Spinal cord (tissue), 9 donors: ENCODE measurements at regions not wholly inside any gene's neighbourhood (a gene's known extent, or its start where the extent isn't known, plus 50 kb on each side); places are given as distances from the start of the nearest gene placed in this dataset.
"Not testable (repeated sequence)": the region's sequence is repeated elsewhere in the genome, so short reads cannot be mapped to it uniquely, and the experiment has no call there.

Experiments used
- DNase-seq, 6 donors: peaks; one replicate each; pipeline versions ENCODE4 v3.0.0 to v3.0.0-alpha.2; 2013 to 2015; ENCODE audit warnings: low spot score in 6 of 6, low read depth in 4 of 6
- H3K27ac ChIP-seq: one replicate; pipeline ENCODE4 v1.5.1; 2013; ENCODE audit warnings: low read depth, low read length, control low read depth
- H3K27me3 ChIP-seq: one replicate; pipeline ENCODE4 v1.6.1; 2013; ENCODE audit warnings: low read length; ENCODE audit not compliant: control insufficient read depth, insufficient read depth
- H3K36me3 ChIP-seq: one replicate; pipeline ENCODE4 v1.6.1; 2013; ENCODE audit warnings: low read length; ENCODE audit not compliant: control insufficient read depth, insufficient read depth
- H3K4me1 ChIP-seq: one replicate; pipeline ENCODE4 v1.6.1; 2013; ENCODE audit warnings: low read length; ENCODE audit not compliant: control insufficient read depth, insufficient read depth
- H3K4me3 ChIP-seq: one replicate; pipeline ENCODE4 v1.5.1; 2013; ENCODE audit warnings: low read depth, low read length, control low read depth
- H3K9me3 ChIP-seq: one replicate; pipeline ENCODE4 v1.6.1; 2013; ENCODE audit warnings: low read length; ENCODE audit not compliant: control insufficient read depth, insufficient read depth
- WGBS: methylation state at CpG from one replicate; pipeline ENCODE4 v1.1.5; 2013; ENCODE audit warnings: missing lambda C conversion rate; ENCODE audit not compliant: insufficient coverage; 5-methylcytosine and 5-hydroxymethylcytosine counted together
- donor health status: healthy.

- Histone ChIP-seq H3K27me3 (no peaks in the 10 kb centered on the region), H3K4me3 (no peak overlapping the region), H3K27ac (no peak overlapping the region), H3K4me1 (peaks cover 5% of the 10 kb centered on the region), H3K9me3 (no peaks in the 10 kb centered on the region), H3K36me3 (no peaks in the 10 kb centered on the region)
- 95% methylated on average over 11 of the region's 11 CpGs for WGBS
- DNase-seq, result no peak
These were observed 95.3 kb downstream of the GALR1 start for GRCh38 chr18:77344786-77345500.

GRCh38 chr18:77346208-77346810, 96.7 kb downstream of the GALR1 start:
- no peaks in the 10 kb centered on the region for H3K36me3 ChIP-seq
- H3K9me3 ChIP-seq, result no peaks in the 10 kb centered on the region
- no peaks in the 10 kb centered on the region for H3K27me3 ChIP-seq
- no CpG with 5 or more reads among the region's 2 CpGs for WGBS
- H3K27ac ChIP-seq, result no peak overlapping the region
- DNase-seq, result no peak
- H3K4me3 ChIP-seq, result no peak overlapping the region
- peaks cover 5% of the 10 kb centered on the region for H3K4me1 ChIP-seq

- H3K4me1 ChIP-seq, H3K4me3 ChIP-seq, H3K27ac ChIP-seq, H3K27me3 ChIP-seq, H3K9me3 ChIP-seq, DNase-seq, H3K36me3 ChIP-seq: not testable (repeated sequence)
- WGBS, result 88% methylated on average over 3 of the region's 3 CpGs
These were observed 103.7 kb downstream of the GALR1 start for GRCh38 chr18:77353349-77353748.

- H3K36me3 ChIP-seq, result no peaks in the 10 kb centered on the region
- H3K4me3 ChIP-seq, result no peak overlapping the region
- no CpG with 5 or more reads among the region's 4 CpGs for WGBS
- no peak overlapping the region for H3K27ac ChIP-seq
- no peaks in the 10 kb centered on the region for H3K4me1 ChIP-seq
- no peak for DNase-seq
- H3K9me3 ChIP-seq, result no peaks in the 10 kb centered on the region
- H3K27me3 ChIP-seq, result no peaks in the 10 kb centered on the region
These were observed 110.1 kb downstream of the GALR1 start for GRCh38 chr18:77359561-77360314.

GRCh38 chr18:77360315-77361190, 110.9 kb downstream of the GALR1 start:
- Histone ChIP-seq H3K4me1 (no peaks in the 10 kb centered on the region), H3K27me3 (no peaks in the 10 kb centered on the region), H3K4me3 (no peak overlapping the region), H3K9me3 (no peaks in the 10 kb centered on the region), H3K27ac (no peak overlapping the region), H3K36me3 (no peaks in the 10 kb centered on the region)
- 80% methylated on average over 1 of the region's 3 CpGs for WGBS
- no peak for DNase-seq

DNA sequence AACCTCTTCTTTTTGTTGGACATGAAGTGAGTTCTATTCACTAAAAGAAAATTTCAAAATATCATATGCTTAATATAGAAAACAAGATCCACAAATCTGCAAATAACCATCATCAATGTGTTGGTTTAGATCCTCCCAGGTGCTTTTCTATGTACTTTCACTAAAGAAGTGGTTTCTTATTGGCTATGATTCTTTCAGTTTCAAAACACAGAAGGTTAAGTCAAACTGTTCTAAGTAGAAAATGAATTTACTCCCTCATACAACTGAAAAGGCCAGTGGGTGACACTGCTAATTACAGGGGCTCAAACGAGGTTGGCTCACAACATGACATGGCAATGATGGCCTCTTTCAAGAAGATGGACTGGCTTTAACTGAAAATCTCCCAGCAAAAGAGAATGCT, 111.7 kb downstream of the GALR1 start:
- H3K4me3 ChIP-seq, result no peak overlapping the region
- 83% methylated on average over 1 of the region's 1 CpG for WGBS
- no peaks in the 10 kb centered on the region for H3K4me1 ChIP-seq
- no peak overlapping the region for H3K27ac ChIP-seq
- no peak for DNase-seq
- H3K36me3 ChIP-seq, result no peaks in the 10 kb centered on the region
- no peaks in the 10 kb centered on the region for H3K27me3 ChIP-seq
- no peaks in the 10 kb centered on the region for H3K9me3 ChIP-seq

- Histone ChIP-seq H3K4me3 (no peak overlapping the region), H3K27me3 (no peaks in the 10 kb centered on the region), H3K4me1 (peaks cover 12% of the 10 kb centered on the region), H3K36me3 (no peaks in the 10 kb centered on the region), H3K9me3 (no peaks in the 10 kb centered on the region), H3K27ac (no peak overlapping the region)
- 80% methylated on average over 2 of the region's 2 CpGs for WGBS
- peak in 1 of 6 donors; percentile 21 for DNase-seq
These were observed 116.0 kb downstream of the GALR1 start for GRCh38 chr18:77365667-77366066.

GRCh38 chr18:77366067-77366719, 116.5 kb downstream of the GALR1 start:
- DNase-seq, result no peak

More at GRCh38 chr18:77366067-77366719, 116.5 kb downstream of the GALR1 start:
- WGBS, result 80% methylated on average over 7 of the region's 11 CpGs
- Histone ChIP-seq H3K27ac (no peak overlapping the region), H3K4me1 (peaks cover 12% of the 10 kb centered on the region), H3K27me3 (no peaks in the 10 kb centered on the region), H3K36me3 (no peaks in the 10 kb centered on the region), H3K4me3 (no peak overlapping the region), H3K9me3 (no peaks in the 10 kb centered on the region)
